ENCODE measurements at regions not wholly inside any gene's neighbourhood (a gene's known extent, or its start where the extent isn't known, plus 50 kb on each side); places are given as distances from the start of the nearest gene placed in this dataset.
"Not testable (repeated sequence)": the region's sequence is repeated elsewhere in the genome, so short reads cannot be mapped to it uniquely, and the experiment has no call there.

DNA sequence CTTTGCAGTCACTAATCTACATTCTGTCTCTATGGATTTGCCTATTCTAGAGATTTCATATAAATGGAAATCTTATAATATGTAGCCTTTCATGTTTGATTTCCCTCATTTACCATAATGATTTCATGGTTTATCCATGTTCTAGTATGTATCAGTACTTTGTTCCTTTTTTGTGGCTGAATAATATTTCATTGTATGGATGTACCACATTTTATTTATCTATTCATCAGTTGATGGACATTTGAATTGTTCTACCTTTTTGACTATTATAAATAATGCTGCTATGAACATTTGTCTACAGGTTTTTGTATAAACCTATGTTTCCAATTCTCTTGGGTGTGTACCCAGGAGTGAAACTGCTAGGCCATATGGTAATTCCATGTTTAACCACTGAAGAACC is 221.1 kb downstream of the ICOS start:
- H3K4me1 ChIP-seq (ENCODE audit: low read depth): no peaks in the 10 kb centered on the region
- no peak for TF ChIP-seq CTCF (IDR thresholded peaks at IDR 0.05; ENCODE audit: low read depth, low read length)
- no peak for DNase-seq (ENCODE audit: low read depth in 1 of 2, low spot score in 1 of 2)

GRCh38 chr2:204159526-204159925 is 223.0 kb downstream of the ICOS start:
- H3K4me3 ChIP-seq: no peak overlapping the region
- H3K4me1 ChIP-seq (ENCODE audit: low read depth): no peaks in the 10 kb centered on the region
- H3K27ac ChIP-seq: no peak overlapping the region
- H3K36me3 ChIP-seq: no peaks in the 10 kb centered on the region
- H3K27me3 ChIP-seq: no peaks in the 10 kb centered on the region
- no peaks in the 10 kb centered on the region for H3K9me3 ChIP-seq (ENCODE audit: low read depth)
- DNase-seq (ENCODE audit: low read depth in 1 of 2, low spot score in 1 of 2): no peak
- no peak for TF ChIP-seq CTCF (IDR thresholded peaks at IDR 0.05; ENCODE audit: low read depth, low read length)

More for the DNA sequence above, 221.1 kb downstream of the ICOS start:
- no peak overlapping the region for H3K4me3 ChIP-seq
- no peaks in the 10 kb centered on the region for H3K27me3 ChIP-seq
- H3K9me3 ChIP-seq (ENCODE audit: low read depth): no peaks in the 10 kb centered on the region
- H3K36me3 ChIP-seq: no peaks in the 10 kb centered on the region
- no peak overlapping the region for H3K27ac ChIP-seq

DNA sequence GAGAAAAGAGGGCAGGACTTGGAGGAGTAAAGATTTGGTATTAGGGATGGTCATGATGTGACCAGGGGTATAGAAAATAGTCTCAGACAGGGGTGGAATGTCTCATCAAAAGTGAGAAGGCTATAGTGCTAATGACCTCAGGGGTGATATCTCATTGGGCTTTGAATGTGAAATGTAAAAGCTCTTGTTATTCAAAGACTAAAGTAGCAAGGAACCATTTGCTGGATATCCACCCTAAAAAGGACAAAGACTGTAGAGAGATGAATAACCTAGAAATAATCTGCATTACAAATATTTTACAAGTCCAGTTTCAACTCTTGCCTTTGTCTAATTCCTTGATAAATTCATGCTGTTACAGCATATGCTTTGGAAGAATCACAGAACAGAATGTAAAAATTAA is 224.4 kb downstream of the ICOS start:
- no peak for TF ChIP-seq CTCF (IDR thresholded peaks at IDR 0.05; ENCODE audit: low read depth, low read length)
- DNase-seq (ENCODE audit: low read depth in 1 of 2, low spot score in 1 of 2): no peak
- no peaks in the 10 kb centered on the region for H3K9me3 ChIP-seq (ENCODE audit: low read depth)

GRCh38 chr2:204161886-204162285 is 225.3 kb downstream of the ICOS start:
- no peak overlapping the region for H3K4me3 ChIP-seq
- TF ChIP-seq CTCF (IDR thresholded peaks at IDR 0.05; ENCODE audit: low read depth, low read length): no peak
- no peaks in the 10 kb centered on the region for H3K4me1 ChIP-seq (ENCODE audit: low read depth)
- no peaks in the 10 kb centered on the region for H3K27me3 ChIP-seq
- no peaks in the 10 kb centered on the region for H3K36me3 ChIP-seq
- H3K27ac ChIP-seq: no peak overlapping the region
- no peaks in the 10 kb centered on the region for H3K9me3 ChIP-seq (ENCODE audit: low read depth)
- no peak for DNase-seq (ENCODE audit: low read depth in 1 of 2, low spot score in 1 of 2)

More for the DNA sequence above, 224.4 kb downstream of the ICOS start:
- Histone ChIP-seq H3K36me3 (no peaks in the 10 kb centered on the region), H3K27me3 (no peaks in the 10 kb centered on the region), H3K27ac (no peak overlapping the region), H3K4me3 (no peak overlapping the region), H3K4me1 (ENCODE audit: low read depth) (no peaks in the 10 kb centered on the region)

- H3K36me3 ChIP-seq: no peaks in the 10 kb centered on the region
- no peaks in the 10 kb centered on the region for H3K4me1 ChIP-seq (ENCODE audit: low read depth)
- H3K9me3 ChIP-seq (ENCODE audit: low read depth): no peaks in the 10 kb centered on the region
- H3K27ac ChIP-seq: no peak overlapping the region
- DNase-seq (ENCODE audit: low read depth in 1 of 2, low spot score in 1 of 2): no peak
- no peak overlapping the region for H3K4me3 ChIP-seq
- no peak for TF ChIP-seq CTCF (IDR thresholded peaks at IDR 0.05; ENCODE audit: low read depth, low read length)
- H3K27me3 ChIP-seq: no peaks in the 10 kb centered on the region
These were observed 230.4 kb downstream of the ICOS start for GRCh38 chr2:204166961-204167360.

GRCh38 chr2:204167670-204168069 is 231.1 kb downstream of the ICOS start:
- not testable (repeated sequence) for H3K36me3 ChIP-seq; DNase-seq (ENCODE audit: low read depth in 1 of 2, low spot score in 1 of 2); H3K27me3 ChIP-seq; H3K4me3 ChIP-seq; H3K27ac ChIP-seq; H3K9me3 ChIP-seq (ENCODE audit: low read depth); H3K4me1 ChIP-seq (ENCODE audit: low read depth)
